H1 (cell line): ENCODE measurements at regions not wholly inside any gene's neighbourhood (a gene's known extent, or its start where the extent isn't known, plus 50 kb on each side); places are given as distances from the start of the nearest gene placed in this dataset.
A peak's percentile ranks its signal among the peaks of the same experiment; 100 is the strongest.

Source experiments
- CTCF ChIA-PET: fragments of 300-600 bp; sonication (Branson Sonifier 250); formaldehyde crosslinking; loops from one replicate; lab custom pipeline; 2021; ENCODE audit not compliant: partially characterized antibody; lab: Charles Lee
- POLR2A ChIA-PET: fragments of 300-600 bp; sonication (Branson Sonifier 250); formaldehyde crosslinking; loops from one replicate; lab custom pipeline; 2021; ENCODE audit warnings: inconsistent platforms; ENCODE audit not compliant: partially characterized antibody; lab: Charles Lee
- DNase-seq, 2 experiments: peaks; one replicate each; pipeline versions ENCODE4 v3.0.0 to v3.0.0-alpha.2; 2010 to 2022; ENCODE audit warnings: low spot score in 2 of 2, low read depth in 1 of 2, mixed read lengths in 1 of 2
- FAIRE-seq: peaks from 2 replicates; lab custom pipeline; 2011; peaks lifted over from hg19 to GRCh38; lab: Jason Lieb, UNC
- H2AFZ ChIP-seq: 2 replicates; pipeline ENCODE4 v1.8.1; 2012; ENCODE audit warnings: low read length, inconsistent platforms
- H2AK5ac ChIP-seq: 2 replicates; pipeline ENCODE4 v1.6.1; 2013; ENCODE audit warnings: low read depth, low read length
- H2BK120ac ChIP-seq: replicated peaks from 2 replicates; pipeline ENCODE3; 2013; ENCODE audit warnings: low read depth, low read length, inconsistent platforms
- H2BK12ac ChIP-seq: 2 replicates; pipeline ENCODE4 v1.6.1; 2013; ENCODE audit warnings: low read depth, low read length
- H2BK15ac ChIP-seq: 2 replicates; pipeline ENCODE4 v1.6.1; 2013; ENCODE audit warnings: low read length
- H2BK20ac ChIP-seq: 2 replicates; pipeline ENCODE4 v1.6.1; 2013; ENCODE audit warnings: low read length
- H2BK5ac ChIP-seq: 2 replicates; pipeline ENCODE4 v1.6.1; 2013; ENCODE audit warnings: low read depth, low read length
- H3K14ac ChIP-seq: 2 replicates; pipeline ENCODE4 v1.6.1; 2013; ENCODE audit warnings: inconsistent platforms; ENCODE audit not compliant: insufficient read length
- H3K18ac ChIP-seq: 2 replicates; pipeline ENCODE4 v1.6.1; 2013; ENCODE audit warnings: low read length; ENCODE audit errors: extremely low read depth
- H3K23ac ChIP-seq: 2 replicates; pipeline ENCODE4 v1.6.1; 2013; ENCODE audit warnings: inconsistent platforms; ENCODE audit not compliant: insufficient read length
- H3K23me2 ChIP-seq: 2 replicates; pipeline ENCODE4 v1.6.1; 2013; ENCODE audit warnings: low read depth, low read length
- H3K27ac ChIP-seq: 2 replicates; pipeline ENCODE4 v1.6.1; 2011; ENCODE audit warnings: low read depth, low read length, inconsistent platforms
- H3K27me3 ChIP-seq, 4 experiments: replicated peaks in 1 of 4; 1 replicate in 1 of 4; 2 replicates in 3 of 4; pipeline versions ENCODE4 v1.6.1 to v1.8.1; 2011 to 2013; ENCODE audit warnings: low read length in 3 of 4, mild to moderate bottlenecking in 3 of 4, inconsistent platforms in 2 of 4, mixed read lengths in 2 of 4, moderate library complexity in 1 of 4; ENCODE audit not compliant: control insufficient read depth in 3 of 4, insufficient read depth in 3 of 4; ENCODE audit errors: extremely low read depth in 1 of 4
- H3K36me3 ChIP-seq, 4 experiments: 2 replicates each; pipeline versions ENCODE4 v1.6.1 to v1.8.1; 2011 to 2013; ENCODE audit warnings: mild to moderate bottlenecking in 4 of 4, low read length in 3 of 4, moderate library complexity in 2 of 4, control low read depth in 1 of 4, inconsistent platforms in 1 of 4; ENCODE audit not compliant: insufficient read depth in 4 of 4, control insufficient read depth in 2 of 4
- H3K4ac ChIP-seq: replicated peaks from 2 replicates; pipeline ENCODE3; 2013; ENCODE audit warnings: low read length, low read depth, mixed read lengths, inconsistent platforms; ENCODE audit not compliant: insufficient read length
- H3K4me1 ChIP-seq, 4 experiments: replicated peaks in 1 of 4; 1 replicate in 1 of 4; 2 replicates in 3 of 4; pipeline versions ENCODE4 v1.6.1 to v1.8.1; 2011 to 2013; ENCODE audit warnings: low read length in 3 of 4, inconsistent platforms in 2 of 4, mixed read lengths in 1 of 4; ENCODE audit not compliant: insufficient read depth in 4 of 4, control insufficient read depth in 3 of 4
- H3K4me2 ChIP-seq, 2 experiments: 2 replicates each; pipeline versions ENCODE4 v1.6.1 to v1.8.1; 2011 to 2013; ENCODE audit warnings: low read depth in 2 of 2, low read length in 2 of 2, control low read depth in 1 of 2, inconsistent platforms in 1 of 2, mild to moderate bottlenecking in 1 of 2; ENCODE audit not compliant: insufficient read depth in 1 of 2
- H3K4me3 ChIP-seq, 4 experiments: fragments of 200-600, 300-600 bp in 1 of 4; sonication (generic), shearing (Covaris generic), sonication (Bioruptor Twin) in 1 of 4; 2 replicates each; pipeline versions ENCODE4 v1.5.1 to v1.8.1; 2011 to 2016; ENCODE audit warnings: low read length in 4 of 4, low read depth in 3 of 4, control low read depth in 2 of 4, inconsistent platforms in 2 of 4, mild to moderate bottlenecking in 2 of 4, mixed read lengths in 1 of 4, moderate library complexity in 1 of 4; ENCODE audit not compliant: insufficient read depth in 2 of 4; ENCODE audit errors: extremely low read depth in 1 of 4
- H3K56ac ChIP-seq: replicated peaks from 2 replicates; pipeline ENCODE3; 2013; ENCODE audit warnings: low read depth, mild to moderate bottlenecking, mixed read lengths, low read length, inconsistent platforms; ENCODE audit not compliant: insufficient read length
- H3K79me1 ChIP-seq: 2 replicates; pipeline ENCODE4 v1.6.1; 2013; ENCODE audit warnings: low read depth, low read length, control low read depth
- H3K79me2 ChIP-seq, 2 experiments: 2 replicates each; pipeline versions ENCODE4 v1.6.1 to v1.8.1; 2012 to 2013; ENCODE audit warnings: low read length in 2 of 2, mild to moderate bottlenecking in 2 of 2, inconsistent platforms in 1 of 2; ENCODE audit not compliant: insufficient read depth in 2 of 2, control insufficient read depth in 1 of 2
- H3K9ac ChIP-seq, 4 experiments: replicated peaks in 1 of 4; 1 replicate in 1 of 4; 2 replicates in 3 of 4; pipeline versions ENCODE4 v1.6.1 to v1.8.1; 2011 to 2013; ENCODE audit warnings: low read depth in 3 of 4, low read length in 3 of 4, control low read depth in 2 of 4, mild to moderate bottlenecking in 2 of 4, moderate library complexity in 2 of 4, inconsistent platforms in 1 of 4; ENCODE audit errors: extremely low read depth in 1 of 4
- H3K9me3 ChIP-seq, 2 experiments: 2 replicates each; pipeline versions ENCODE4 v1.6.1 to v1.8.1; 2012 to 2013; ENCODE audit warnings: mild to moderate bottlenecking in 2 of 2, moderate library complexity in 2 of 2, control low read depth in 1 of 2, inconsistent platforms in 1 of 2, low read depth in 1 of 2, low read length in 1 of 2, mixed read lengths in 1 of 2; ENCODE audit not compliant: insufficient read depth in 2 of 2
- H4K20me1 ChIP-seq, 2 experiments: replicated peaks in 1 of 2; 2 replicates each; pipeline versions ENCODE3 to v1.8.1; 2011 to 2013; ENCODE audit warnings: inconsistent platforms in 2 of 2, low read length in 2 of 2, mild to moderate bottlenecking in 1 of 2; ENCODE audit not compliant: insufficient read depth in 2 of 2, control insufficient read depth in 1 of 2
- H4K5ac ChIP-seq: 2 replicates; pipeline ENCODE4 v1.6.1; 2013; ENCODE audit warnings: low read length, low read depth, mixed read lengths, inconsistent platforms; ENCODE audit not compliant: insufficient read length
- H4K8ac ChIP-seq: 2 replicates; pipeline ENCODE4 v1.8.0; 2013; ENCODE audit warnings: mild to moderate bottlenecking, moderate library complexity, low read length, inconsistent platforms; ENCODE audit not compliant: insufficient read depth; ENCODE audit errors: extremely low read depth
- H4K91ac ChIP-seq: replicated peaks from 2 replicates; pipeline ENCODE3; 2013; ENCODE audit warnings: low read length, mixed read lengths, inconsistent platforms; ENCODE audit not compliant: insufficient read length
- ASH2L ChIP-seq: fragments of 200-600, 300-600 bp; sonication (generic); IDR thresholded peaks from one replicate; pipeline ENCODE4 v1.7.1; 2017; ENCODE audit warnings: low read length
- BRCA1 ChIP-seq: IDR thresholded peaks from 2 replicates; pipeline ENCODE4 v1.6.1; 2012; ENCODE audit warnings: low read depth, low read length, improper control_type of control experiment
- CEBPB ChIP-seq: IDR thresholded peaks from 2 replicates; pipeline ENCODE4 v1.6.1; 2012; ENCODE audit warnings: low read depth, low read length
- CREB1 ChIP-seq: IDR thresholded peaks from 2 replicates; pipeline ENCODE4 v1.6.1; 2012; ENCODE audit warnings: inconsistent platforms
- CTBP2 ChIP-seq: IDR thresholded peaks from 2 replicates; pipeline ENCODE4 v1.7.0; 2011; ENCODE audit warnings: borderline replicate concordance, mild to moderate bottlenecking, moderate library complexity, mixed read lengths, low read length; ENCODE audit not compliant: insufficient read depth, insufficient read length
- E2F6 ChIP-seq: IDR thresholded peaks from 2 replicates; pipeline ENCODE4 v1.6.1; 2012; ENCODE audit warnings: inconsistent platforms
- EGR1 ChIP-seq: IDR thresholded peaks from 2 replicates; pipeline ENCODE4 v1.6.1; 2011; ENCODE audit warnings: low read depth, low read length, borderline replicate concordance
- EZH2 ChIP-seq: fragments of 200-600 bp; sonication (generic); IDR thresholded peaks from 2 replicates; pipeline ENCODE4 v1.7.1; 2012; ENCODE audit warnings: low read depth, mild to moderate bottlenecking, moderate library complexity, low read length, inconsistent platforms; ENCODE audit not compliant: severe bottlenecking
- KDM1A ChIP-seq: fragments of 200-600, 300-600 bp; sonication (generic); IDR thresholded peaks from 2 replicates; pipeline ENCODE4 v1.7.1; 2016; ENCODE audit warnings: mild to moderate bottlenecking, low read length, borderline replicate concordance
- NRF1 ChIP-seq: IDR thresholded peaks from 2 replicates; pipeline ENCODE4 v1.6.1; 2011; ENCODE audit warnings: mild to moderate bottlenecking, low read depth, low read length, improper control_type of control experiment
- POLR2A ChIP-seq, 2 experiments: IDR thresholded peaks; 1 replicate in 1 of 2; 2 replicates in 1 of 2; pipeline ENCODE4 v1.6.1; 2011; ENCODE audit warnings: low read depth in 2 of 2, low read length in 2 of 2, mild to moderate bottlenecking in 2 of 2; ENCODE audit errors: control extremely low read depth in 1 of 2
- POU5F1 ChIP-seq: IDR thresholded peaks from 2 replicates; pipeline ENCODE4 v1.6.1; 2011; ENCODE audit warnings: low read depth, mild to moderate bottlenecking, low read length, moderate library complexity
- RAD21 ChIP-seq, 2 experiments: IDR thresholded peaks in 1 of 2; conservative IDR thresholded peaks in 1 of 2; 2 replicates each; pipeline ENCODE4 v1.6.1; 2011; ENCODE audit warnings: low read depth in 2 of 2, low read length in 2 of 2, improper control_type of control experiment in 1 of 2, inconsistent platforms in 1 of 2, mild to moderate bottlenecking in 1 of 2, moderate library complexity in 1 of 2
- WGBS, 2 experiments: shearing (Covaris generic) in 1 of 2; methylation state at CpG; one replicate each; pipeline versions ENCODE4 v1.1.6 to v1.1.7; 2013 to 2015; ENCODE audit warnings: low lambda C conversion rate in 2 of 2, mixed read lengths in 2 of 2, inconsistent platforms in 1 of 2, low coverage in 1 of 2, missing lambda C conversion rate in 1 of 2; ENCODE audit not compliant: insufficient replicate concordance in 2 of 2, insufficient coverage in 1 of 2, insufficient read length in 1 of 2; ENCODE audit errors: extremely low coverage in 1 of 2, missing lambda C conversion rate in 1 of 2; 5-methylcytosine and 5-hydroxymethylcytosine counted together

GRCh38 chr9:75229605-75230332 lies 141.5 kb downstream of the OSTF1 start:
- Histone ChIP-seq H4K8ac (no peak overlapping the region), H3K36me3 (no peaks in the 10 kb centered on the region; a peak in 1 of 8 replicates), H2BK12ac (no peak overlapping the region), H3K9ac (no peak overlapping the region), H3K23ac (no peak overlapping the region), H2BK120ac (no peak overlapping the region), H3K9me3 (peaks cover 7 to 16% of the 10 kb centered on the region in 2 experiments; a peak in 3 of 4 replicates), H2AK5ac (no peak overlapping the region), H3K4ac (no peak overlapping the region), H3K27me3 (no peaks in the 10 kb centered on the region), H3K4me3 (no peak overlapping the region), H2BK15ac (no peak overlapping the region), H4K5ac (no peak overlapping the region), H4K91ac (no peak overlapping the region), H2BK5ac (no peak overlapping the region), H4K20me1 (no peaks in the 10 kb centered on the region), H3K14ac (no peak overlapping the region), H3K23me2 (no peaks in the 10 kb centered on the region), H3K56ac (no peak overlapping the region), H3K79me1 (no peaks in the 10 kb centered on the region), H3K27ac (no peak overlapping the region), H2BK20ac (no peak overlapping the region), H2AFZ (peak overlapping the region; percentile 86; the same call in 1 of the 2 replicates), H3K18ac (no peak overlapping the region), H3K79me2 (no peaks in the 10 kb centered on the region), H3K4me2 (no peak overlapping the region), H3K4me1 (no peaks in the 10 kb centered on the region)
- no peak for FAIRE-seq
- POLR2A ChIA-PET = no interaction called here
- CTCF ChIA-PET = interaction anchor here (0.5 to 2.8 kb wide), 7 partner anchors 9 to 1149 kb away, joined by 3 to 16 read pairs (median 5); no protein-coding TSS in a partner anchor
- WGBS, 2 experiments = 86% methylated on average over 5 of the region's 5 CpGs; no CpG with 5 or more reads in 1 of the 2 experiments
- no peak for DNase-seq
- TF ChIP-seq KDM1A (no peak), CEBPB (no peak), POLR2A (IDR thresholded peaks at IDR 0.05; ENCODE audit: control extremely low read depth in 1 of 2, low read depth in 2 of 2, low read length in 2 of 2) (no peak), CTBP2 (no peak), POU5F1 (no peak), CREB1 (no peak), RAD21 (IDR thresholded peaks at IDR 0.05 in 1 of 2, conservative IDR thresholded peaks at IDR 0.05 in 1 of 2; ENCODE audit: low read depth in 2 of 2, low read length in 2 of 2) (no peak), BRCA1 (no peak), ASH2L (no peak), NRF1 (no peak), EZH2 (no peak), E2F6 (no peak), EGR1 (no peak)
